ENCODE measurements at regions not wholly inside any gene's neighbourhood (a gene's known extent, or its start where the extent isn't known, plus 50 kb on each side); places are given as distances from the start of the nearest gene placed in this dataset.

DNA sequence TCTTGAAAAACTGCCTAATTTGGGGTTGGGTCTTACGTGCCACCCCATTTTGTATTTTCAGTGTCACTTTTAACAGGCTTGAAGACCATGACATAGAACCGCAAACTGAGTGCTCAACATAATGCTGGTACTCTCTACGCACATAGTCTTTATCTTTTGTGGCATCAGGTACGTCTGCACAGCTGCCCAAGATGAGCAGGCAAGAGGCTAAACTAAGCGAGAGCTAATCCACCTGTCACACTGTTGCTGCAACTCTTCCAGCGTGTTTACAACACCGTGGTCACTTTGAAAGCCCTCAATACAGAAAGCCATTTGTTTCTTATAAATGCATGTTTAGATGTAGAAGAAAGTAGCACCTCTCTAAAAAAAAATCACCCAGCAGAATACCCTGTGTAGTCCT lies 270.0 kb upstream of the TCF4 start:
- TF ChIP-seq, protein P1, sequence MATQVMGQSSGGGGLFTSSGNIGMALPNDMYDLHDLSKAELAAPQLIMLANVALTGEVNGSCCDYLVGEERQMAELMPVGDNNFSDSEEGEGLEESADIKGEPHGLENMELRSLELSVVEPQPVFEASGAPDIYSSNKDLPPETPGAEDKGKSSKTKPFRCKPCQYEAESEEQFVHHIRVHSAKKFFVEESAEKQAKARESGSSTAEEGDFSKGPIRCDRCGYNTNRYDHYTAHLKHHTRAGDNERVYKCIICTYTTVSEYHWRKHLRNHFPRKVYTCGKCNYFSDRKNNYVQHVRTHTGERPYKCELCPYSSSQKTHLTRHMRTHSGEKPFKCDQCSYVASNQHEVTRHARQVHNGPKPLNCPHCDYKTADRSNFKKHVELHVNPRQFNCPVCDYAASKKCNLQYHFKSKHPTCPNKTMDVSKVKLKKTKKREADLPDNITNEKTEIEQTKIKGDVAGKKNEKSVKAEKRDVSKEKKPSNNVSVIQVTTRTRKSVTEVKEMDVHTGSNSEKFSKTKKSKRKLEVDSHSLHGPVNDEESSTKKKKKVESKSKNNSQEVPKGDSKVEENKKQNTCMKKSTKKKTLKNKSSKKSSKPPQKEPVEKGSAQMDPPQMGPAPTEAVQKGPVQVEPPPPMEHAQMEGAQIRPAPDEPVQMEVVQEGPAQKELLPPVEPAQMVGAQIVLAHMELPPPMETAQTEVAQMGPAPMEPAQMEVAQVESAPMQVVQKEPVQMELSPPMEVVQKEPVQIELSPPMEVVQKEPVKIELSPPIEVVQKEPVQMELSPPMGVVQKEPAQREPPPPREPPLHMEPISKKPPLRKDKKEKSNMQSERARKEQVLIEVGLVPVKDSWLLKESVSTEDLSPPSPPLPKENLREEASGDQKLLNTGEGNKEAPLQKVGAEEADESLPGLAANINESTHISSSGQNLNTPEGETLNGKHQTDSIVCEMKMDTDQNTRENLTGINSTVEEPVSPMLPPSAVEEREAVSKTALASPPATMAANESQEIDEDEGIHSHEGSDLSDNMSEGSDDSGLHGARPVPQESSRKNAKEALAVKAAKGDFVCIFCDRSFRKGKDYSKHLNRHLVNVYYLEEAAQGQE (IDR thresholded peaks at IDR 0.05): no peak
- no peak for TF ChIP-seq JUN (IDR thresholded peaks at IDR 0.05)
- TF ChIP-seq, protein P2, sequence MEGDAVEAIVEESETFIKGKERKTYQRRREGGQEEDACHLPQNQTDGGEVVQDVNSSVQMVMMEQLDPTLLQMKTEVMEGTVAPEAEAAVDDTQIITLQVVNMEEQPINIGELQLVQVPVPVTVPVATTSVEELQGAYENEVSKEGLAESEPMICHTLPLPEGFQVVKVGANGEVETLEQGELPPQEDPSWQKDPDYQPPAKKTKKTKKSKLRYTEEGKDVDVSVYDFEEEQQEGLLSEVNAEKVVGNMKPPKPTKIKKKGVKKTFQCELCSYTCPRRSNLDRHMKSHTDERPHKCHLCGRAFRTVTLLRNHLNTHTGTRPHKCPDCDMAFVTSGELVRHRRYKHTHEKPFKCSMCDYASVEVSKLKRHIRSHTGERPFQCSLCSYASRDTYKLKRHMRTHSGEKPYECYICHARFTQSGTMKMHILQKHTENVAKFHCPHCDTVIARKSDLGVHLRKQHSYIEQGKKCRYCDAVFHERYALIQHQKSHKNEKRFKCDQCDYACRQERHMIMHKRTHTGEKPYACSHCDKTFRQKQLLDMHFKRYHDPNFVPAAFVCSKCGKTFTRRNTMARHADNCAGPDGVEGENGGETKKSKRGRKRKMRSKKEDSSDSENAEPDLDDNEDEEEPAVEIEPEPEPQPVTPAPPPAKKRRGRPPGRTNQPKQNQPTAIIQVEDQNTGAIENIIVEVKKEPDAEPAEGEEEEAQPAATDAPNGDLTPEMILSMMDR (IDR thresholded peaks at IDR 0.05): no peak
- TF ChIP-seq POLR2A (IDR thresholded peaks at IDR 0.05; ENCODE audit: low read length): no peak
- no peak for TF ChIP-seq EHMT2 (IDR thresholded peaks at IDR 0.05; ENCODE audit: low read depth)
- no peak for TF ChIP-seq RCOR1 (IDR thresholded peaks at IDR 0.05; ENCODE audit: low read depth, low read length)
- no peak for TF ChIP-seq MAFK (IDR thresholded peaks at IDR 0.05; ENCODE audit: partially characterized antibody)
- no peak for TF ChIP-seq ZFP36 (IDR thresholded peaks at IDR 0.05; ENCODE audit: borderline replicate concordance, partially characterized antibody)
- no peak for TF ChIP-seq RAD21 (conservative IDR thresholded peaks at IDR 0.05 in 1 of 2, IDR thresholded peaks at IDR 0.05 in 1 of 2)
- no peak for TF ChIP-seq CEBPB (IDR thresholded peaks at IDR 0.05)
- TF ChIP-seq CBX8 (IDR thresholded peaks at IDR 0.05): no peak
- TF ChIP-seq JUNB (IDR thresholded peaks at IDR 0.05): no peak
- TF ChIP-seq, protein P3, sequence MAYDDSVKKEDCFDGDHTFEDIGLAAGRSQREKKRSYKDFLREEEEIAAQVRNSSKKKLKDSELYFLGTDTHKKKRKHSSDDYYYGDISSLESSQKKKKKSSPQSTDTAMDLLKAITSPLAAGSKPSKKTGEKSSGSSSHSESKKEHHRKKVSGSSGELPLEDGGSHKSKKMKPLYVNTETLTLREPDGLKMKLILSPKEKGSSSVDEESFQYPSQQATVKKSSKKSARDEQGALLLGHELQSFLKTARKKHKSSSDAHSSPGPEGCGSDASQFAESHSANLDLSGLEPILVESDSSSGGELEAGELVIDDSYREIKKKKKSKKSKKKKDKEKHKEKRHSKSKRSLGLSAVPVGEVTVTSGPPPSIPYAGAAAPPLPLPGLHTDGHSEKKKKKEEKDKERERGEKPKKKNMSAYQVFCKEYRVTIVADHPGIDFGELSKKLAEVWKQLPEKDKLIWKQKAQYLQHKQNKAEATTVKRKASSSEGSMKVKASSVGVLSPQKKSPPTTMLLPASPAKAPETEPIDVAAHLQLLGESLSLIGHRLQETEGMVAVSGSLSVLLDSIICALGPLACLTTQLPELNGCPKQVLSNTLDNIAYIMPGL (CRISPR knock-in tag; IDR thresholded peaks at IDR 0.05; ENCODE audit: borderline replicate concordance): no peak
